Activated CD4-positive, alpha-beta T cell treated with anti-CD3 and anti-CD28 coated beads for 24 hours (primary cell): ENCODE measurements at regions not wholly inside any gene's neighbourhood (a gene's known extent, or its start where the extent isn't known, plus 50 kb on each side); places are given as distances from the start of the nearest gene placed in this dataset.

ENCODE experiments used
- DNase-seq, 2 donors: peaks; one replicate each; pipeline ENCODE4 v3.0.0-alpha.2; 2020; ENCODE audit warnings: low read depth in 2 of 2

GRCh38 chr7:134561-135256, 57.7 kb upstream of the FAM20C start:
- DNase-seq = no peak

GRCh38 chr7:135257-135653, 57.1 kb upstream of the FAM20C start:
- DNase-seq = no peak

- DNase-seq = no peak
These were observed 56.4 kb upstream of the FAM20C start for GRCh38 chr7:135731-136645.

GRCh38 chr7:137094-137891, 55.1 kb upstream of the FAM20C start:
- no peak for DNase-seq

DNA sequence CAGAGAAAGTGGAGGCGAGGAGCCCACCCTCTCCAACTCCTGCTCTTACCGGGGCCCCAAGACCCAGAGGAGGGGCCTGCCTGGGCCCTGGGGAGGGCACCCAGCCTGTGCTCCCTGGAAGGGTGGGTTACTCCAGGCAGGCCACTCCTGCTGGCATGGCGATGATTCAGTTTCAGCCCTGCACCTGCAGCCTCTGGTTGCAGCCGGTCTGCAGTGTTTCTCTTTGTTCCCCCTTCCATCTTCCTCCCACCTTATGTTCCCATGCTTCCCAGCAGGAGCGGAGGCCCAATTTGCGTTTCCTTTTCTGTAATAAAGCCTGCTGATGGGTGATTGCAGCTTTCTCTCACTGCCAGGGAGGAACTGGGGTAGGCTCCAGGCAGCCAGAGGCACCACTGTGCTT, 53.2 kb upstream of the FAM20C start:
- DNase-seq = no peak

DNA sequence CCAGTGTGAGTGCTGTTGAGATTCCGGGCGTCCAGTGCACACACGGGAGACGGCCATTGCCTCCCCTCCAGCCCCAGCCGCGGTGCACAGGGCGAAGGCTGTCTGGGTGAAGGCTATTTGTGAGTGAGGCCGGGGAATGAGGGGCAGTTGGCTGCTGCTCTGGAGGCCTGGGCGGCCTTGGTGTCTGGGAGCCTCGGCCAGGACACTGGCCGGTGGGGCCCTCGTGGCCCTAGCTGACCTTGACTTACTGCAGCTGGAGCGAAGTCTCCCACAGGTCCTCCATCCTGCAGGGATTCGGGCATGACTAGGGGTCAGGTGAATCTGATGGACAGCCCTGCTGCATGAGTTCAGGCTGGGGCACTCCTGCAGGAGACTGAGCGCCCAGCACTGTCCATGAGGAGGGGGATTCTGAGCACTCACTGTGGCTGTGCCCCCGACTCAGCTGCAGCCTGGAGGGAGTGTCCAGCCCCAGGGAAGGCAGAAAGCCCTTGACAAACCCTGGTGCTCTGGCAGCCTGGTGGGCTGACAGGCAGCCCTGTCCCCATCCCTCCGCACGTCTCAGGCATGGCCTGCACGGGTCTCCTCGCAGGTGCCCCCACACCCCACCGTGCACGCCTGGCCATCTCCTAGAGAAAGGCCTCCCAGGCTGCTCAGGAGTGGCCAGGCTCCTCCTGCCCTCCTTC, 52.7 kb upstream of the FAM20C start:
- DNase-seq = no peak

DNA sequence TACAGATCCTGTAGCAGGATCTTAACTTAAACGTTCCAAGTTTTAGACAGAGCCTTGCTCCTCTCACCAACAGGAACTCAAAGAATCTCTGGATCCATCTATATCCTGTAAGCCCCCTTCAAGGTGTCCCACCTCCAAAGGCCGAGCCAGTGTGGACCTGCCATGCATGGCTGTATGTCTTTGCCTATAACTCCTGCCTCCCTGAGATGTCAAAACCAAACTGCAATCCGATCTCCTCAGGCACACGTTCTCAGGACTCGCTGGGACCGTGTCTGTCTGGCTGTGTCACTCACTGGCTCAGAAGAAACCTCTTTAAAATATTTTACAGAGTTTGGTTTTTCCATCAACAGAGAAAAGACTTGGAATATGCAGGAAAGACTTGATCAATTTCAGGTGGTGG, 51.4 kb upstream of the FAM20C start:
- DNase-seq = no peak

- no peak for DNase-seq
These were observed 50.0 kb upstream of the FAM20C start for GRCh38 chr7:142248-142941.
